ENCODE measurements at regions not wholly inside any gene's neighbourhood (a gene's known extent, or its start where the extent isn't known, plus 50 kb on each side); places are given as distances from the start of the nearest gene placed in this dataset.

DNA sequence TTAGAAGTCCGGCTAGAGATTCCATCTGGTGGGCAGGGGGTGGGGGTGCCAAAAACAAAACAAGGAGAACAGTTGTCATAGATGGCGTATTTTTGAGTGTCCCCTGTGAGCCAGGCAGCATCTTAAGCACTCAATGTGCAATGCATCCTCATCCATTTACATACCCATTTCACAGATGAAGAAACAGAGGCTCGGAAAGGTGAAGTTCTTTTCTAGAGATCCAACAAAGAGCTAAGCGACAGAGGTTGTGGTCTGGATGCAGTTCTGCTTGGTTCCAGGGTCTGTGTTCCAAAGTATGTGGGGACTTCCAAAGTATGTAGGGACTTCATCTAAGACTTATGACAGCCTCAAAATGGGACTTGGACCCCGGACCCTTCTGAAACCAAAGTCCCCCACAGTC is 277.8 kb downstream of the MN1 start:
- DNase-seq = no peak

DNA sequence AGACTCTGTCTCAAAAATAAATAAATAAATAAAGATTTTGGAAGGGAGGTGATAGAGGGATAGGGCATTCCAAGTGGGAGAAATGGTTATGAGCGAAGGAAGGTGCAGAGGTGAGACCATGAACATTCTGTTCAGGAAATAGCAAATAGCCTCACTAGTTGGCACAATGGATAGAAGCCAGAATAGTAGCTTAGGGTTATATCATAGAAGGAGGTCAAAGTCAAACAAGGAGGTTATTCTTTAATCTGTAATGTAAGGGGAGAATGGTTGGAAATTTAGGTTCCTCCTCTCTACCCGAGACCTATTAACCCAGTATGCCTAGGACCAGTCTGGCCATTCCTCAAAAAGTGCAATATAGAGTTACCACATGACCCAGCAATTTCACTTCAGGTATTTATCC is 275.8 kb downstream of the MN1 start:
- no peak for DNase-seq

DNA sequence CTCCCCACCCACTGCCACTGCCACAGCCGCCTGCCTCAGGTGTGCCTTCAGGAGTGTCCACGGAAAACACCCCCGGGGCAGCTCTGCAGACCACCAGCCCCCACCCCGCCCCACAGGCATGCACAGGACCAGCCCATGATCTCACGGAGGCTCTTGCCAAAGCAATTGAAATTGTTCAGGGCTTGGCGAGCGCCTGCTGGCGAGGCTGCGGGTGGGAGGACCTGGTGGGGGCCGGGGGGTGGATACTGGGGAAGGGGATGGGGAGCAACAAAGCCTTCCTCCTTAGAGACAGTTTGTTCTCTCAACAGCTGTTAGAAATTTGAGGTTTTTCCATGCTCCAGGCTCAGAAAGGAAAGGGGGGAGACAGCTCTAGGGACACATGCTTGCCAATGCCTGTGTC is 274.7 kb downstream of the MN1 start:
- DNase-seq = no peak

DNA sequence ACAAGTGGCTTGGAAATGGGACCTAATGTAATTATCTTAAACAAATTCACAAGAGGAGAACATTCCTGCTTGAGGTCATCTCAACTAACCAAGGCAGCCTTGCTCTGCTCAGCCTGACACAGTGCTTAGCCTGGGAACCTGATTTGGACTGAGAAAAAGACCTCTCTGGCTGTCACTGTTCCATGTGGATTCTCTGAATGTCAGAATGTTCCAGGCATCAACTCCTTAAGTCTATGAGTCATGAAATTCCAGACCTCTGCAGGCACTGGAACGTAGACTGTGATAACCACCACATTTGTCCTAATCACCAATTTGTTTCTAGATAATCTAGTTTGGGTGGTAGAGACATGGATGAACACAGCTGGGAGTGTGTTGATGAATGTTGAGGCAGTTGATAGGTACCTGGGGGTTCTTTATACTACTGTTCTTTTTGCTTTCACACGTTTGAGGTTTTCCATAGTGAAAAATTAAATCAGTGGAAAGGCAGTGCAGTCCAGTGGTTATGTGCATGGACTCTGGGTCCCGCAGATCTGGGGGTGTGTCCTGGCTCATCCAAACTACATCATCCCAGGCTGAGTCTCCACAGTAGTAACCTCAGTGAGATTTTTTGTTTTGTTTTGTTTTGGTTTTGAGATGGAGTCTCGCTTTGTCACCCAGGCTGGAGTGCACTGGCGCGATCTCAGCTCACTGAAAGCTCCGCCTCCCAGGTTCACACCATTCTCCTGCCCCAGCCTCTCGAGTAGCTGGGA is 269.6 kb downstream of the MN1 start:
- no peak for DNase-seq

DNA sequence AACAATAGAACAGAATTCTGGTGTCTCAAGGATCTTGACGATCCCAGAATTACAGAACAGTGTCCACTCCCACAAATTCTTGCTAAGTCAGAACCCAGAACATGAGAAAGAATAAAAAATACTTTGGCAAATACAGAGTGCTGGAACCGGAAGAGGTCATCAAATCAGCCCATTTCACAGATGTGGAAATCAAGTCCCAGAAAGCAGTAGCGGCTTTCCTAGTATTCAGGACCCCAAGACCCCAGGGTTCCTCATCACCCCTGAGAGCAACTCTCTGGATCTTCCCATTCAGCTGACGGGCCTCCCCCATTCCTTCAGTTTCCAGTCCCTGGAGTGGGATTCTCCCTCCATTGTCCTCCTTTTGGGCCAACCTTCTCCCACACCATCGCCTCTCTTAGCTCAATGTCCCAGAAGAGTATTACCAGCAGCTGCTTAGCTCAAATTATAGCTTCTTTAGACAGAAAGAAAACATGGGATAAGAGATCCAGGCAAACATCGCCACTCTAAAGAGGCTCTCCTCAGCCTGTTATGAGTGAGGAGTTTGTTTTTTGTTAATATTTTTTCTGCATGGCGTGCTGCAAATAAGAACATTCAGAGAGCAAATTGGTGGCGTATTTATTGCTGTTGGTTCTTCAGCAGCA is 268.3 kb downstream of the MN1 start:
- DNase-seq = no peak

DNA sequence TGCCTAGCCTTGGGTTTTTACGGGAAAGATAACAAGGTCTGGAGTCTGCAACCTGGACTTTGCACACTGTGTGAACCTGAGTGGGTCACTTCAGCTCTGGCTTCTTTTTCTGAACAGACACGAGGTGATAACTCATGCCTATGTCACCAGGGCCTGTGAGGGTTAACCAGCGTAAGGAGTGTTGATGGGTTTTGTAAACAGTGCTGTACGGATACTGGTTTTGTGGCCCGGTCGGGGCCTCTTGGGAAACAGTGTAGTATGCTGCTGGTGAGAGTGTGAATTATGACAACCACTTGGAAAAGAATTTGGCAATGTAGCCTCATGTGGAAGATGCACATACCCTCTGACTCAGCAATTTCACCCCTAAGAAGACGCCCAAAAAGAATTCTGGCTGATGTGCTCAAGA is 266.8 kb downstream of the MN1 start:
- DNase-seq = no peak

DNA sequence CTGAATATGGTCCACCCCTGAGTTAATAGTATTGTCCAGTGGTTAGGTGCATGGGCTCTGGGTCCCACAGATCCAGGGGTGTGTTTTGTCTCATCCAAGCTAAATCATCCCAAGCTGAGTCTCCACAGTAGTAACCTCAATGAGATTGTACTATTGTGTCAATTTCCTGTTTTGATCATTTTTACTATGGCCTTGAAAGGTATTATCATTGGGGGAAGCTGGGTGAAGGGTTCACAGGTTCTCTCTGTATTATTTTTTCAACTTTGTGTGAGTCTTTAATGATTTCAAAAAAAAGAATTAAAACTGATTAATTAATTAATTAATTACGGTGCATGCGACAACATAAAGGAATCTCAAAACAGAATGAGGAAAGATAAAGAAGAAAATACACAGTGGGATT is 266.1 kb downstream of the MN1 start:
- no peak for DNase-seq

DNA sequence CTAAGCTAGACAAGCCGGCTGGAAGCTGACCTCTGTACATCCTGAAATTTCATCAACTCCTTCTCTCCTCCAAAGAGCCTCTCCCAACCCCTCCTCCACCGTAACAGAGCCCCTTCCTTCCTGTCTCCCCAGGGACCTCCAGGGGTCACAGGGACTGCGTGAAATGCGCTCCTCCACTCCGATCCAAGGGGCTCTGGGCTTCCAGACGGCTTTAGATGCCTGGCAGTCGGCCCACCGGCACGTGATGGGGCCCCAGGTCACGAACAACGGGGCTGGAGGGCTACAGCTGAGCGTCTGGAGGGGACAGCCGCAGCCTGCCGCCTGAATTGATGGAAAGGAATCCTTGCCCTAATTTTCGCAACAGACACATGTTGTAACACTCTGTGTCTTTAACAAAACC is 264.1 kb downstream of the MN1 start:
- DNase-seq = no peak

DNA sequence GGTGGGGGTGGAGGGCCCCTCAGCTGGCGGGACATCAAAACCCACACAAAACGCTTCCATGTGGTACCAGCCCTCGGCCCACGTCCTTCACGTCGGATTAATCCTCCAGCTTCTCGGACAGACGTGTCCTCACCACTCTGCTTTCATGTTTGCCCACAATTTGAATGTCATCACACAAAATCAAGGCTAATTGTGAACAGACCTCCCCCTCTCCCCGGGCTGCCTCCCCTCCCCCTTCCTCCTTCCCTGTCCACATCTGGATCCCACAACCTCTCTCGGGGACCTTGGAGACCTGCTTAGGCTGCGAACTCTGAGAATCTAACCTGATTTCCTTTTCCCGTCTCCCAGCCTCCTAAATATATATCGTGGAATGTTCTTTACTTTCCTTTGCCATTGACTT is 262.9 kb downstream of the MN1 start:
- DNase-seq = no peak

DNA sequence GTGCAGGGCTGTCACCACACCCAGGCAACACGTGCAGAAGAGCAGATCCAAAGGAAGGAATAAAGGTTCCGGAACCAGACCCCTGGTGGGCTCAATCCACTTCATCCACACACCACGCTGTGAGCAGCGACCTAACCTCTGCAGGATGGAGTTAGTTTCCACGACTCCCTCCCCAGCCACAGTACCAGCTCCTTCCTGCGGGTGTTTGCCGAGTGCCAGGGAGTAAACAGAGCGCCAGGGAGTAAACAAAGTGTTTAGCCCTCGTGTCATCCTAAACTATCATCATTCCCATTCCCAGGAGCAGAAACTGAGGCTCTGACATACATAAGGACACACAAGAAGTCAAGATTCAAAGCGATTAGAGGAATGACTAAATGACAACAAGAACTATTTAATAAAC is 261.3 kb downstream of the MN1 start:
- DNase-seq = no peak

DNA sequence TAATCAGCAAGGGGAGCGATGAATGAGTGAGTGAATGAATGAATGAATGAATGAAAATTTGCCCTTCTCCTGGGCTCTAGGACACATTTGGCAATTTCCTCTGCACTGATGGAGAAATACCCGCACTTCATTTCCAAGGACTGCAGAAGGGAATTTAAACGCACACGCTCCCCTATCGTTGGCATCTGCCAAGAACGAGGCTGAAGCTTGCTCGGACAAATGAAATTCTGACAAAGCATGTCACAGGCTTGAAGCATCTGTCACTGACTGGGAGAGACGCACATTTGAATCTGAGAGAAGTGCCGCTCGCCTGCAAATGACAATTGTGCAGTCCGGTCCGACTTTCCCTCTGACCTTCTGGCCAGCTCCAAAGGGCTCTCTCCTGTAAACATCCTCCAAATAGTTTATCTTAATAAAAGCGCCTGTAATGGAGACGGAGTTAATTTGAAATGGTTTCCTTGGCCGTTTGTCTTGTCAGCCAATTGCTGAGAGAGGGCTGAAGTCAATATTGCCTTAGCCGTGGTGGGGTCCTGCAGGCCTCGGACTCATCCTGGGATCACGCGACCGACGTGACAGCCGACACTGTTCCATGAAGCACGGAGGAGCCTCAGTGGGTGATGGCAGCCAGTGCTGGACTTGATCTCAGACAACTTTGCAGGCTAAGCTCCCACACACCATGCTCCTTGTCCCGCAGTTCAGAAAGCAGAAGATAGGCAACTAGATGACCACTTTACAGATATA is 260.7 kb downstream of the MN1 start:
- DNase-seq = no peak

DNA sequence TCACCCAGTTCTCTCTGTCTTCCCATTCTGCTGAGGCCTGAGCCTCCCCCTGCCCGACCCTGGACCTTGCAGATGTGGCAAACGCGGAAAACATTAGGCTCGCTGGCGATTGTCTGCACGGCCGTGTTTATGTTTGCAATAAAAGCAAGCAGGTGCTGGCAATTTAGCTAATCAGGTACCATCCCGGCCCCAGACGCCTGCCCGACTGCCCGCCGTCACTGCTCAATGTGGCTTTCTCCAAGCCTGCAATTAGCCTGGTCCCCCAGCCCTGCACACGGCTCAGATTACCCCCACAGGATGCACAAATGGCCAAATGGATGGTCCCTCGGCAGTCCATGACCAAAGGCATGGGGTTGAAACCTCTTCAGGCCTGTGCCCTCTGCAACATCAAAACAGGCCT is 259.7 kb downstream of the MN1 start:
- no peak for DNase-seq

DNA sequence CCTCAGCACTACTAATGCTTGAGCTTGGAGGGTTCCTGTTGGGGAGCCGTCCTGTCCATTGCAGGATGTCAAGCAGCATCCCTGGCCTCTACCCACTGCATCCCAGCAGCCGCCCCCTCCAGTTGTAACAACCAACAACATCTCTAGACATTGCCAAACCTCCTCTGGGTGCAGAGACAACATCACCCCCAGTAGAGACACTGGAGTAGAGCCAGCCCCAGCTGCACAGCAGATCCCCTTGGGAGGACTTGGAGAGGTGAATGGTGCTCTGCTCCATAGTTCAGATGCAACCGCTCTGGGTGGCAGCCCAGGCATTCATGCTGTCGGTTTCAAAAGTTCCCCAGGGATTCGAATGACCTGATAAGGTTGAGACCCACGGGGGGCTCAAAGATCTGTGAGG is 259.0 kb downstream of the MN1 start:
- no peak for DNase-seq

DNA sequence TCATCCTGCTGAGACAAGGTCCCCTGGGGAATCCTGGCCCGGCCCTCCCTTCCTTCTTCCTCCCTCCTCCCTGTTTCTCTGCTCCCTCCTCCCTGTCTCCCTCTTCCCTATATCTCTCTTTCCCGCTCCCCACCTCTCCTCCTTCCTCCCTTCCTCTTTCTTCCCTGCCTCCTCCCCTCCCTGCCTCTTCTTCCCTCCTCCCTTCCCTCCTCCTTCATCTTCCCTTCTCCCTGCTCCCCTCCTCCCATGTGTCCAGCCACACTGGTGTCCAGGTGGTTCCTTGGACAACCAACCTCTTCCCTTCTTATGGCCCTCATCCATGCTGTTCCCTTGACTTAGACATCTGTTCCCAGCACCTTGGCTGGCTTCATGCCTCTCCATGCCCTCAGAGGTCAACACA is 258.1 kb downstream of the MN1 start:
- DNase-seq = no peak

DNA sequence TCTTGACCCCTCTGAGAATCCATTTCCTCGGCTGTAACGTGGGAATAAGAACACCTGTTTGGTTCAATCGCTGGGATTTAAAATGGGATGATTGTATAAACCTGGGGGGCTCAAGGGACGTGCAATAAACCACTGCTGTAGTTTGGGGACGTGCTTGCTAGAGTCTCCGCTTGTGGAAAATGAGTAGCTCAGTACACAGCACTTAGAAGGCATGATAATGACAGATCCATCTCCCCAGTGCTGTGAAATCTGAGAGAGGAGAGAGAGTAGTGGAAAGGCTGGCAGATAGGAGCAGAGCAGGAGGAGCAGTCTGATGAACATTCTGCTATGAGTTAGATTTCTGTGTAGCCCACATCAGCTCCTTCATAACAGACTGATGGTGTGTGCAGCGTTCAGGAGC is 256.5 kb downstream of the MN1 start:
- no peak for DNase-seq

DNA sequence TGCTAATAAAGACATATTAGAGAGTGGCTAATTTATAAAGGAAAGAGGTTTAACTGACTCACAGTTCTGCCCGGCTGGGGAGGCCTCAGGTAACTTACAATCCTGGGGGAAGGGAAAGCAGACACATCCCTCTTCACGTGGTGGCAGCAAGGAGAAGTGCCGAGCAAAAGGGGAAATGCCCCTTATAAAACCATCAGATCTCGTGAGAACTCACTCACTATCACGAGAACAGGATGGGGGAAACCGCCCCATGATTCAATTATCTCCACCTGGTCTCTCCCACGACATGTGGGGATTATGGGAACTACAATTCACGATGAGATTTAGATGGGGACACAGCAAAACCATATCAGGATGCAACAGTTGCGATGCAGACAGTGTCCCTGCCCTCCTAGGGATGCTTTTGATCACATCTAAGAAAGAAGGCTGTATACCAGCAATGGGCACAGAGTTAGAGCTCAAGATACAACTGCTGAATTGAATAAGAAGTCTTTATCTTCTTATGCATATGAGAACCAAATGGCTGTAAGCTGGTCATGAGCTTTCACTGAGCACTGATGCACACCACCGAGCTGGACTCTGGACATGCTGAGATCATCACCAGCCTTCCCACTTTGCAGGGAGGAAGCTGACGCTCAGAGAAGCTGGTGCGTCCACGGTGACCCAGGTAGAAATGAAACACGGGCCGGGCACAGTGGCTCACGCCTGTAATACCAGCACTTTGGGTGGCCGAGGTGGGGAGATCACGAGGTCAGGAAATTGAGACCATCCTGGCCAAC is 255.2 kb downstream of the MN1 start:
- DNase-seq = no peak

DNA sequence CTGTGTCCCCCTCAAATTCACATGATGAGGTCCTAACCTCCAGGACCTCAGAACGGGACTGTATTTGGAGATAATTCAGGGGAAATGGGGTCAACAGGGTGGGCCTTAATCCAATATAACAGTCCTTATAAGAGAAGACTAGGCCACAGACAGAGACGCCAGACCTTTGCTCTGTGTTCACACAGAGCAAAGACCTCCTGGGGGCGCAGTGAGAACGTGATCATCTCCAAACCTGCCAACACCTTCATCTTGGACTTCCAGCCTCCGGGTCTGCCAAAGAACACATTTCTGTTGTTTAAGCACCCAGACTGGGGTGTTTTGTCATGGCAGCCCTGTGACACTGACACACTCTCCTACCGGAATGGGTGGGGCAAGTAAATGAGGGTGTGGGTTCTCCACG is 250.2 kb downstream of the MN1 start:
- no peak for DNase-seq

DNA sequence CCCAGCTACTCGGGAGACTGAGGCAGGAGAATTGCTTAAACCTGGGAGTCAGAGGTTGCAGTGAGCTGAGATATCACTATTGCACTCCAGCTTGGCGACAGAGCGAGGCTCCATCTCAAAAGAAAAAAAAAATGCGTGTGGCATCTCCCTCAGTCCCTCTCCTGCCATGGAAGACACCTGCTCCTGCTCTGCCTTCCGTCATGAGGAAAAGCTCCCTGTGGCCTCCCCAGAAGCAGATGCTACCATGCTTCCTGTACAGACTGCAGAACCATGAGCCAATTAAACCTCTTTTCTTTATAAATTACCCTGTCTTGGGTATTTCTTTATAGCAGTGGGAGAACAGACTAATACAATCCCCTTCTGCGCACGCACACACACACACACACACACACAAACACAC is 249.4 kb downstream of the MN1 start:
- DNase-seq = no peak

DNA sequence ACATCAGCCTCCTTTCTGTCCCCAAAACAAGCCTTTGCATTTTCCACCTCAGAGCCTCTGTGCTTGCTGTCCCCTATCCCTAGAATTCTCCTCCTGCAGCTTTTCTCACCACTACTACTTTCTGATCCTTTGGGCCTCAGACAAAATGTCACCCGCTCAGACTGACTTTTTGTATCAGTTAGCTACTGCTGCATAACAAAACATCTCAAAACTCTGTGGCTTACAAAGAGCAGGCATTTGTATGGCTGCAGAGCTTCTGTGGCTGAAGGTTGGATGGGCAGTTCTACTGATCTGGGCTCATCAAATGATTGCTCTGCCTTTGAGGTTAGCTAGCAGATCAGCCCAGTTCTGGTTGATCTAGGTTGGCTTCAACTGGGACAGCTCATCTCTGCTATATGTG is 248.7 kb downstream of the MN1 start:
- DNase-seq = no peak

DNA sequence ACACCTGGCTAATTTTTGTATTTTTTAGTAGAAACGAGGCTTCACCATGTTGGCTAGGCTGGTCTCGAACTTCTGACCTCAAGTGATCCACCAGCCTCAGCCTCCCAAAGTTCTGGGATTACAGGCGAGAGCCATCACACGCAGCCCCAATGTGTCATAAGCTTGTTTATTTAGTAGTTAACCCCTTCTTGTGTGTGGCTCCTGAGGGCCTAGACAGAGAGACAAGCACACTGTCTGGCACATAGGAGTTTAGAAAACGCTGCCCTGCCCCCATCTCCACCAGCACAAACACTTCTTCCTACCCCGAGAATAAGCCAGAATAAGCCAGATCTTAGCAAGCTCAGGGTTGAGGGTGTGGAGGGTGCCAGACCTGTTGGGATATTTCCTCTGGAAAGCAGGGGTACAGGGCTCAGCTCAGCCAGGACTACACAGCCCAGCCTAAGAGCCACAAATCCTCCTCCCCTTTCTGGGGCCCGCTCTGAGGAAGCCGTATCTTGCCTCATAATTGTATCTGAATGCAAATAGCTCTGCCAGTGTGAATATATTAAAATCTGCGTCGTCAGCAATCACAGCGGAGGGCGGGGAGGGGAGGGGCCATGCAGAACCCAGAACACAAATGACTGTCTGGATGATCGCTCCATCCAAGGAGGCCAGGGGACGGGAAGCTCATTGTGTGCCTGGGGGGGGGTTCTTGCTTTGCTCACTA is 247.3 kb downstream of the MN1 start:
- no peak for DNase-seq

DNA sequence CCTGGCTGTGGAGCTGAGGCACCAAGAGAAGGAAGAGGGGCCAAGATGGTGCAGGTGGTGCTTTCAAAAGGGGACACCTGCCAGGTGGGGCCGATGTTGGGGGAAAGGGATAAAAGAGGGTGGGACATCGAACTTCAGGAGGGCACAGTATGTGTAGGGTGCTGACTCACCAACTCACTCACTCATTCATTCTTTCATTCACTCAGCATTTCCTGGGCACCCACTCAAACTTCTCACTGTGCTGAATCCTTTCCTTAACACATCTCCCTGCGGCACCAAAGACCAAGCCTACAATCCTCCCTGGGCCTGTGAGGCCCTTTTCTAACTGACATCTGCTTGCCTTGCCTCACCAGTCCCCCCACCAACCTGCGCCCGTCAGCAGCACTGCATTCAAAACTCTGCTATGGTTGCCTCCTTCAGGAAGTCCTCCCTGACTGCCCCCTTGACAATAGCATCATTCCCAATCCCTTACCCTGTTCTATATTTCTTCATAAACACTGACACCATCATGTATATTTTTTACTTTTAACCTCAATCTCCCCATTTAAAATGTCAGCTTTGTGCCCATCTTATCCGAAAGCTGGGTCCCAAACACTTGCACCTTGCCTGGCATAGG is 246.6 kb downstream of the MN1 start:
- DNase-seq = no peak

DNA sequence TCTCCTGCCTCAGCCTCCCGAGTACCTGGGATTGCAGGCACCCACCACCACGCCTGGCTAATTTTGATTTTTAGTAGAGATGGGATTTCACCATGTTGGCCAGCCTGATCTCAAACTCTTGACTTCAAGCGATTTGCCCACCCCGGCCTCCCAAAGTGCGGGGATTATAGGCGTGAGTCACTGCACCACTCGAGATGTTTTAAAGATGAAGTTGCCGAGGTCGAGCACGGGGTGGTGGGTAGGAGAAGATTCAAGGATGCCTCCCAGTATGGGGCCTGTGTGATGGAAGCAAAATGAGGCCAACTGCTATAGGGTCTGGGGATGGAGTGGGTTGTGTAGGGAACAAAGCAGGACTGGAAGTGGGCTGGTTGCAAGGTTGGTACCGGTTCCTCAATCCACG is 245.2 kb downstream of the MN1 start:
- DNase-seq = no peak

All from stimulated activated CD4-positive, alpha-beta T cell treated with anti-CD3 and anti-CD28 coated beads, Interleukin-1b, Interleukin-23, amount 100 ng/mL, for 48 hours (primary cell).